OCI-LY3 (cell line): ENCODE measurements at regions not wholly inside any gene's neighbourhood (a gene's known extent, or its start where the extent isn't known, plus 50 kb on each side); places are given as distances from the start of the nearest gene placed in this dataset.

Experiments
- H2AFZ ChIP-seq: fragments of 200-600, 300-600 bp; shearing (Covaris generic); 2 replicates; pipeline ENCODE4 v1.6.0; 2014; ENCODE audit warnings: antibody characterized with exemption, low read depth, low read length
- H3K27ac ChIP-seq: fragments of 200-600, 300-600 bp; sonication (generic); 2 replicates; pipeline ENCODE4 v1.5.1; 2014; ENCODE audit warnings: mild to moderate bottlenecking, low read length, moderate library complexity, mixed read lengths
- H3K27me3 ChIP-seq: fragments of 200-600, 300-600 bp; sonication (generic); 2 replicates; pipeline ENCODE4 v1.6.1; 2014; ENCODE audit warnings: low read depth, low read length, mixed read lengths
- H3K36me3 ChIP-seq: fragments of 200-600, 300-600 bp; sonication (generic); replicated peaks from 2 replicates; pipeline ENCODE3; 2014; ENCODE audit warnings: low read depth, low read length, mixed read lengths
- H3K4me1 ChIP-seq: fragments of 300-600, 200-600 bp; sonication (generic); 2 replicates; pipeline ENCODE4 v1.6.1; 2014; ENCODE audit warnings: low read length, mixed read lengths
- H3K4me2 ChIP-seq: fragments of 200-600, 300-600 bp; sonication (generic); 2 replicates; pipeline ENCODE4 v1.6.1; 2014; ENCODE audit warnings: low read length, mixed read lengths
- H3K4me3 ChIP-seq: fragments of 300-600, 200-600 bp; sonication (generic); 2 replicates; pipeline ENCODE4 v1.5.1; 2014; ENCODE audit warnings: antibody characterized with exemption, mild to moderate bottlenecking, low read length, moderate library complexity
- H3K79me2 ChIP-seq: fragments of 300-600, 200-600 bp; shearing (Covaris generic); 2 replicates; pipeline ENCODE4 v1.6.1; 2014; ENCODE audit warnings: mild to moderate bottlenecking, low read length, mixed read lengths
- H3K9ac ChIP-seq: fragments of 300-600, 200-600 bp; shearing (Covaris generic); 2 replicates; pipeline ENCODE4 v1.6.0; 2014; ENCODE audit warnings: mild to moderate bottlenecking, low read length, moderate library complexity
- H3K9me3 ChIP-seq: fragments of 200-600, 300-600 bp; shearing (Covaris generic); 2 replicates; pipeline ENCODE4 v1.6.1; 2014; ENCODE audit warnings: low read length, mixed read lengths; ENCODE audit not compliant: insufficient read depth
- H4K20me1 ChIP-seq: fragments of 200-600, 300-600 bp; sonication (generic); 2 replicates; pipeline ENCODE4 v1.6.1; 2016; ENCODE audit warnings: low read length, mixed read lengths; ENCODE audit not compliant: insufficient read depth
- EZH2phosphoT487 ChIP-seq: fragments of 200-600 bp; shearing (Covaris generic); IDR thresholded peaks from 2 replicates; pipeline ENCODE4 v1.6.1; 2018; ENCODE audit warnings: antibody characterized with exemption, mixed run types, low read depth
- TF ChIP-seq, protein P1 (sequence below): fragments of 200-600, 300-600 bp; sonication (generic); IDR thresholded peaks from 2 replicates; pipeline ENCODE4 v1.5.1; 2014; ENCODE audit warnings: antibody characterized with exemption, low read length, low read depth

DNA sequence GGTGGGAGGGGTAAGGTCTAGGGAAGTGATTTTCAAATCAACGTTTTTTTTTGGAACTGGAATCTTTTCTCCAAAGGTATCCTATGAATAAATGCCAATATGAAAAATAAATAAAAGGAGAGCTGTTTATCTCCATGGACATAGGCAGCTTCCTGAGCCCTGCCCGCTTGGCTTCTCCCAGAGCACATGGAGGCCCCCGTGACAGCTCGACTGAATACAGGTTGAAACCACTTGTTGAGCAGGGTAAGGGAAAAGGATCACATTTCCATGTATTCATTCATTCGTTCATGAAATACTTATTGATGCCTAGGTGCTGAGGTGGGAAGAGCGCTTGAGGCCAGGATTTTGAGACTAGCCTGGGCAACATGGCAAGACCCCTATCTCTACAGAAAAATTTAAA is 64.8 kb downstream of the MARCHF4 start:
- Histone ChIP-seq H4K20me1 (no peaks in the 10 kb centered on the region), H3K36me3 (no peaks in the 10 kb centered on the region), H3K9ac (no peak overlapping the region), H3K9me3 (no peaks in the 10 kb centered on the region), H3K4me1 (no peaks in the 10 kb centered on the region), H3K27me3 (no peaks in the 10 kb centered on the region), H3K4me2 (no peak overlapping the region), H2AFZ (no peak overlapping the region), H3K79me2 (no peaks in the 10 kb centered on the region), H3K27ac (no peak overlapping the region), H3K4me3 (no peak overlapping the region)
- TF ChIP-seq, protein P1, sequence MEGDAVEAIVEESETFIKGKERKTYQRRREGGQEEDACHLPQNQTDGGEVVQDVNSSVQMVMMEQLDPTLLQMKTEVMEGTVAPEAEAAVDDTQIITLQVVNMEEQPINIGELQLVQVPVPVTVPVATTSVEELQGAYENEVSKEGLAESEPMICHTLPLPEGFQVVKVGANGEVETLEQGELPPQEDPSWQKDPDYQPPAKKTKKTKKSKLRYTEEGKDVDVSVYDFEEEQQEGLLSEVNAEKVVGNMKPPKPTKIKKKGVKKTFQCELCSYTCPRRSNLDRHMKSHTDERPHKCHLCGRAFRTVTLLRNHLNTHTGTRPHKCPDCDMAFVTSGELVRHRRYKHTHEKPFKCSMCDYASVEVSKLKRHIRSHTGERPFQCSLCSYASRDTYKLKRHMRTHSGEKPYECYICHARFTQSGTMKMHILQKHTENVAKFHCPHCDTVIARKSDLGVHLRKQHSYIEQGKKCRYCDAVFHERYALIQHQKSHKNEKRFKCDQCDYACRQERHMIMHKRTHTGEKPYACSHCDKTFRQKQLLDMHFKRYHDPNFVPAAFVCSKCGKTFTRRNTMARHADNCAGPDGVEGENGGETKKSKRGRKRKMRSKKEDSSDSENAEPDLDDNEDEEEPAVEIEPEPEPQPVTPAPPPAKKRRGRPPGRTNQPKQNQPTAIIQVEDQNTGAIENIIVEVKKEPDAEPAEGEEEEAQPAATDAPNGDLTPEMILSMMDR, result no peak
- no peak for TF ChIP-seq EZH2phosphoT487

DNA sequence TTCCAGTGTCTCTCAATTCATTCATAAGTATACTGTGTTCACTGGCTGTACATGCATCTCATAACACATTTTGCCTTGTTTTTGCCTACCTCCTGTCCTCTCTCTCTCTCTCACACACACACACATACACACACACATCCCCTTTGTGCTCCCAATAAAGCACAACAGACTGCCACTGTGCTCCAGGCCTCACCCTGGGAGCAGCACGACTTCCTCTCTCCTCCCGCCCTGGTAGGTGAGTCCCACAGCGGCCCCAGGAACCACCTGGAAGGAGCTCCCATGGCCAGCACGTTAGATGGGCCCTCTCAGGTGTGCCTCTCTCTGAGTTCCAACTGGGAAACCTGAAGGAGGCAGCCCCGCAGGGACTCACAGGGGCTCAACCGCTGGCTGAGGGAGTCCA is 65.4 kb downstream of the MARCHF4 start:
- Histone ChIP-seq H4K20me1 (no peaks in the 10 kb centered on the region), H3K4me1 (no peaks in the 10 kb centered on the region), H3K9me3 (no peaks in the 10 kb centered on the region), H3K27me3 (no peaks in the 10 kb centered on the region), H3K79me2 (no peaks in the 10 kb centered on the region), H3K27ac (no peak overlapping the region), H3K4me3 (no peak overlapping the region), H3K4me2 (no peak overlapping the region), H2AFZ (no peak overlapping the region), H3K9ac (no peak overlapping the region), H3K36me3 (no peaks in the 10 kb centered on the region)
- TF ChIP-seq, protein P1, result no peak
- no peak for TF ChIP-seq EZH2phosphoT487

DNA sequence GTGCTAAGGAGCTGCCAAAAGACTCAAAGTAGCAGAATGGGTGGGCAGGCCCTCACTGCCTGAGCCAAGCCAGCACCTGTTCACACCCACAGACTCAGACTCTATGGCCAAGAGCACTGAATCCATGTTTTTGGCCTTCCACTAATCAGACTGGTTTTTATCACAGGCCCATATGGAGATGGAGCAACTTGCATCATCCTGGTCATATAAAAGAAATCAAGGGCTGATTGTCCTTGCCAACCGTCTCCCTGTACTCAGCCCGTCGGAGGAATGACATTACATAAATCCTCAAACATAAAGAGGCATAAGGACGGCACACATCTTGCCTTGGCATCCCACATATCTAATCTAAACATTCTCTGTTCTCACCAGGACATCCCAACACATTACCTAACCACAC is 66.7 kb downstream of the MARCHF4 start:
- no peak overlapping the region for H2AFZ ChIP-seq
- no peaks in the 10 kb centered on the region for H4K20me1 ChIP-seq
- H3K36me3 ChIP-seq, result no peaks in the 10 kb centered on the region
- H3K4me3 ChIP-seq, result no peak overlapping the region
- H3K9ac ChIP-seq, result no peak overlapping the region
- H3K27ac ChIP-seq, result no peak overlapping the region
- H3K9me3 ChIP-seq, result no peaks in the 10 kb centered on the region
- TF ChIP-seq EZH2phosphoT487, result no peak
- no peaks in the 10 kb centered on the region for H3K27me3 ChIP-seq
- H3K4me2 ChIP-seq, result no peak overlapping the region
- H3K4me1 ChIP-seq, result no peaks in the 10 kb centered on the region
- no peaks in the 10 kb centered on the region for H3K79me2 ChIP-seq

DNA sequence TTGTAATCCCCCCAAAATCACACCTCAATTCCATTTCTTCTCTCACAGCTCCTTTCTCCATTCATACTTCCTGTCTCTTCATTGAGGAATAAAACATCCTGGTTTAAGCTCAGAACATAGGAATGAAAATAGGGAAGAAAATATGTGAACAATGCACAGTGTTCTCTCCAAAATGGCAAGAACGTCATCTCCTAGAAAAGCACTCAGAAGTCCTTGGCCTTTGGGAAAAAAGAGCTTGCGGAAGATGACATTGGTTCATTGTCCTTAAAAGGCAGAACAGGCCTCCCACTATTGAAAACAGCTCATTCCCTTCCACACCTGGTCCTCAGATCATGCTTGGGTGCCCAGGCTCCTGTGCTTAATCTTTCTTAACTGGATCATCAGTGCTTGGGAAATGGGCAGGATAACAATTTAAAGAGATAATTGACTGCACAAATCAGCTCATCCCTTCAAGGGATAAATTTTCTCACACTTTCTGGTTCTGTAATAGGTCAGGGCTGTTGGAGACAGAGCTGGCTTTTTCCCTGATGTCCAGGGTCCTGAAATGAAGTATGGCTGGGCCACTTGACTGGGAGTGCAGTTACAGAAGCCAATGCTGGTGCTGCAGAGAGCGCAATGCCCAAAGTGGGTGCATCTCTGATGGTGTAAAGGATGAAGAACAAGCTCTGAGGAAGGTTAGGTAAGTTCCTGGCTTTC is 69.2 kb downstream of the MARCHF4 start:
- H3K27ac ChIP-seq, result no peak overlapping the region
- H3K4me3 ChIP-seq, result no peak overlapping the region
- no peak for TF ChIP-seq EZH2phosphoT487
- TF ChIP-seq, protein P1, result no peak
- 0 out of 2 replicates have a peak, but pooled peaks cover 6% of the 10 kb centered on the region for H3K4me1 ChIP-seq
- H3K9me3 ChIP-seq, result no peaks in the 10 kb centered on the region
- H3K79me2 ChIP-seq, result no peaks in the 10 kb centered on the region
- no peak overlapping the region for H3K9ac ChIP-seq
- H4K20me1 ChIP-seq, result no peaks in the 10 kb centered on the region
- H3K27me3 ChIP-seq, result no peaks in the 10 kb centered on the region
- H3K4me2 ChIP-seq, result no peak overlapping the region
- no peaks in the 10 kb centered on the region for H3K36me3 ChIP-seq
- H2AFZ ChIP-seq, result no peak overlapping the region
